RWPE1 (cell line): ENCODE measurements at regions not wholly inside any gene's neighbourhood (a gene's known extent, or its start where the extent isn't known, plus 50 kb on each side); places are given as distances from the start of the nearest gene placed in this dataset.

Experiments
- CTCF ChIA-PET: fragments of 350-600 bp; sonication (Branson Sonifier 250); formaldehyde crosslinking; extraction: SDS; loops from one replicate; lab custom pipeline; 2021; lab: Yijun Ruan, JAX
- POLR2A ChIA-PET: fragments of 400-600 bp; formaldehyde crosslinking; extraction: SDS; loops from one replicate; lab custom pipeline; 2020; ENCODE audit warnings: antibody characterized with exemption; ENCODE audit not compliant: low non-redundant PET; lab: Yijun Ruan, JAX
- DNase-seq: peaks from one replicate; pipeline ENCODE4 v3.0.0; 2012; ENCODE audit warnings: low spot score
- H3K27ac ChIP-seq: fragments of 450-650 bp; 2 replicates; pipeline ENCODE4 v1.5.1; 2017
- CTCF ChIP-seq: fragments of 450-650 bp; conservative IDR thresholded peaks from 2 replicates; pipeline ENCODE4 v1.5.1; 2017; ENCODE audit warnings: low read depth, mild to moderate bottlenecking

- no peak overlapping the region for H3K27ac ChIP-seq
- CTCF ChIA-PET: no interaction called here
- no peak for TF ChIP-seq CTCF
- POLR2A ChIA-PET: no interaction called here
- DNase-seq: no peak
These were observed 83.0 kb upstream of the GRXCR1 start for GRCh38 chr4:42809419-42810084.

- H3K27ac ChIP-seq: no peak overlapping the region
- no peak for DNase-seq
- TF ChIP-seq CTCF: no peak
- ChIA-PET CTCF (interaction anchor here (0.7 kb wide), 1 partner anchor 12 kb away, joined by 4 read pairs; no protein-coding TSS in a partner anchor), POLR2A (interaction anchor here (0.6 kb wide), 1 partner anchor 116 kb away, joined by 3 read pairs; no protein-coding TSS in a partner anchor)
These were observed 86.1 kb upstream of the GRXCR1 start for GRCh38 chr4:42806303-42806835.

- ChIA-PET POLR2A (no interaction called here), CTCF (no interaction called here)
- H3K27ac ChIP-seq: no peak overlapping the region
- no peak for DNase-seq
- TF ChIP-seq CTCF: no peak
These were observed 103.4 kb upstream of the GRXCR1 start for GRCh38 chr4:42789041-42789567.

- no peak overlapping the region for H3K27ac ChIP-seq
- POLR2A ChIA-PET: no interaction called here
- no peak for TF ChIP-seq CTCF
- CTCF ChIA-PET: no interaction called here
- no peak for DNase-seq
These were observed 105.4 kb upstream of the GRXCR1 start for GRCh38 chr4:42787079-42787463.

GRCh38 chr4:42786350-42787078 is 106.0 kb upstream of the GRXCR1 start:
- POLR2A ChIA-PET: no interaction called here
- H3K27ac ChIP-seq: no peak overlapping the region
- no peak for TF ChIP-seq CTCF
- no peak for DNase-seq
- CTCF ChIA-PET: no interaction called here

- no peak for DNase-seq
- POLR2A ChIA-PET: no interaction called here
- CTCF ChIA-PET: interaction anchor here (1.0 kb wide), 1 partner anchor 18 kb away, joined by 5 read pairs; no protein-coding TSS in a partner anchor
- no peak overlapping the region for H3K27ac ChIP-seq
- TF ChIP-seq CTCF: no peak
These were observed 106.7 kb upstream of the GRXCR1 start for GRCh38 chr4:42785817-42786216.
